H1 (cell line): ENCODE measurements at regions not wholly inside any gene's neighbourhood (a gene's known extent, or its start where the extent isn't known, plus 50 kb on each side); places are given as distances from the start of the nearest gene placed in this dataset.

Experiments
- CTCF ChIA-PET: fragments of 300-600 bp; sonication (Branson Sonifier 250); formaldehyde crosslinking; loops from one replicate; lab custom pipeline; 2021; ENCODE audit not compliant: partially characterized antibody; lab: Charles Lee
- POLR2A ChIA-PET: fragments of 300-600 bp; sonication (Branson Sonifier 250); formaldehyde crosslinking; loops from one replicate; lab custom pipeline; 2021; ENCODE audit warnings: inconsistent platforms; ENCODE audit not compliant: partially characterized antibody; lab: Charles Lee
- DNase-seq, 2 experiments: peaks; one replicate each; pipeline versions ENCODE4 v3.0.0 to v3.0.0-alpha.2; 2010 to 2022; ENCODE audit warnings: low spot score in 2 of 2, low read depth in 1 of 2, mixed read lengths in 1 of 2
- FAIRE-seq: peaks from 2 replicates; lab custom pipeline; 2011; peaks lifted over from hg19 to GRCh38; lab: Jason Lieb, UNC
- H2AFZ ChIP-seq: 2 replicates; pipeline ENCODE4 v1.8.1; 2012; ENCODE audit warnings: low read length, inconsistent platforms
- H2AK5ac ChIP-seq: 2 replicates; pipeline ENCODE4 v1.6.1; 2013; ENCODE audit warnings: low read depth, low read length
- H2BK120ac ChIP-seq: replicated peaks from 2 replicates; pipeline ENCODE3; 2013; ENCODE audit warnings: low read depth, low read length, inconsistent platforms
- H2BK12ac ChIP-seq: 2 replicates; pipeline ENCODE4 v1.6.1; 2013; ENCODE audit warnings: low read depth, low read length
- H2BK15ac ChIP-seq: 2 replicates; pipeline ENCODE4 v1.6.1; 2013; ENCODE audit warnings: low read length
- H2BK20ac ChIP-seq: 2 replicates; pipeline ENCODE4 v1.6.1; 2013; ENCODE audit warnings: low read length
- H2BK5ac ChIP-seq: 2 replicates; pipeline ENCODE4 v1.6.1; 2013; ENCODE audit warnings: low read depth, low read length
- H3K14ac ChIP-seq: 2 replicates; pipeline ENCODE4 v1.6.1; 2013; ENCODE audit warnings: inconsistent platforms; ENCODE audit not compliant: insufficient read length
- H3K18ac ChIP-seq: 2 replicates; pipeline ENCODE4 v1.6.1; 2013; ENCODE audit warnings: low read length; ENCODE audit errors: extremely low read depth
- H3K23ac ChIP-seq: 2 replicates; pipeline ENCODE4 v1.6.1; 2013; ENCODE audit warnings: inconsistent platforms; ENCODE audit not compliant: insufficient read length
- H3K23me2 ChIP-seq: 2 replicates; pipeline ENCODE4 v1.6.1; 2013; ENCODE audit warnings: low read depth, low read length
- H3K27ac ChIP-seq: 2 replicates; pipeline ENCODE4 v1.6.1; 2011; ENCODE audit warnings: low read depth, low read length, inconsistent platforms
- H3K27me3 ChIP-seq, 4 experiments: replicated peaks in 1 of 4; 1 replicate in 1 of 4; 2 replicates in 3 of 4; pipeline versions ENCODE4 v1.6.1 to v1.8.1; 2011 to 2013; ENCODE audit warnings: low read length in 3 of 4, mild to moderate bottlenecking in 3 of 4, inconsistent platforms in 2 of 4, mixed read lengths in 2 of 4, moderate library complexity in 1 of 4; ENCODE audit not compliant: control insufficient read depth in 3 of 4, insufficient read depth in 3 of 4; ENCODE audit errors: extremely low read depth in 1 of 4
- H3K36me3 ChIP-seq, 4 experiments: 2 replicates each; pipeline versions ENCODE4 v1.6.1 to v1.8.1; 2011 to 2013; ENCODE audit warnings: mild to moderate bottlenecking in 4 of 4, low read length in 3 of 4, moderate library complexity in 2 of 4, control low read depth in 1 of 4, inconsistent platforms in 1 of 4; ENCODE audit not compliant: insufficient read depth in 4 of 4, control insufficient read depth in 2 of 4
- H3K4ac ChIP-seq: replicated peaks from 2 replicates; pipeline ENCODE3; 2013; ENCODE audit warnings: low read length, low read depth, mixed read lengths, inconsistent platforms; ENCODE audit not compliant: insufficient read length
- H3K4me1 ChIP-seq, 4 experiments: replicated peaks in 1 of 4; 1 replicate in 1 of 4; 2 replicates in 3 of 4; pipeline versions ENCODE4 v1.6.1 to v1.8.1; 2011 to 2013; ENCODE audit warnings: low read length in 3 of 4, inconsistent platforms in 2 of 4, mixed read lengths in 1 of 4; ENCODE audit not compliant: insufficient read depth in 4 of 4, control insufficient read depth in 3 of 4
- H3K4me2 ChIP-seq, 2 experiments: 2 replicates each; pipeline versions ENCODE4 v1.6.1 to v1.8.1; 2011 to 2013; ENCODE audit warnings: low read depth in 2 of 2, low read length in 2 of 2, control low read depth in 1 of 2, inconsistent platforms in 1 of 2, mild to moderate bottlenecking in 1 of 2; ENCODE audit not compliant: insufficient read depth in 1 of 2
- H3K4me3 ChIP-seq, 4 experiments: fragments of 200-600, 300-600 bp in 1 of 4; sonication (generic), shearing (Covaris generic), sonication (Bioruptor Twin) in 1 of 4; 2 replicates each; pipeline versions ENCODE4 v1.5.1 to v1.8.1; 2011 to 2016; ENCODE audit warnings: low read length in 4 of 4, low read depth in 3 of 4, control low read depth in 2 of 4, inconsistent platforms in 2 of 4, mild to moderate bottlenecking in 2 of 4, mixed read lengths in 1 of 4, moderate library complexity in 1 of 4; ENCODE audit not compliant: insufficient read depth in 2 of 4; ENCODE audit errors: extremely low read depth in 1 of 4
- H3K56ac ChIP-seq: replicated peaks from 2 replicates; pipeline ENCODE3; 2013; ENCODE audit warnings: low read depth, mild to moderate bottlenecking, mixed read lengths, low read length, inconsistent platforms; ENCODE audit not compliant: insufficient read length
- H3K79me1 ChIP-seq: 2 replicates; pipeline ENCODE4 v1.6.1; 2013; ENCODE audit warnings: low read depth, low read length, control low read depth
- H3K79me2 ChIP-seq, 2 experiments: 2 replicates each; pipeline versions ENCODE4 v1.6.1 to v1.8.1; 2012 to 2013; ENCODE audit warnings: low read length in 2 of 2, mild to moderate bottlenecking in 2 of 2, inconsistent platforms in 1 of 2; ENCODE audit not compliant: insufficient read depth in 2 of 2, control insufficient read depth in 1 of 2
- H3K9ac ChIP-seq, 4 experiments: replicated peaks in 1 of 4; 1 replicate in 1 of 4; 2 replicates in 3 of 4; pipeline versions ENCODE4 v1.6.1 to v1.8.1; 2011 to 2013; ENCODE audit warnings: low read depth in 3 of 4, low read length in 3 of 4, control low read depth in 2 of 4, mild to moderate bottlenecking in 2 of 4, moderate library complexity in 2 of 4, inconsistent platforms in 1 of 4; ENCODE audit errors: extremely low read depth in 1 of 4
- H3K9me3 ChIP-seq, 2 experiments: 2 replicates each; pipeline versions ENCODE4 v1.6.1 to v1.8.1; 2012 to 2013; ENCODE audit warnings: mild to moderate bottlenecking in 2 of 2, moderate library complexity in 2 of 2, control low read depth in 1 of 2, inconsistent platforms in 1 of 2, low read depth in 1 of 2, low read length in 1 of 2, mixed read lengths in 1 of 2; ENCODE audit not compliant: insufficient read depth in 2 of 2
- H4K20me1 ChIP-seq, 2 experiments: replicated peaks in 1 of 2; 2 replicates each; pipeline versions ENCODE3 to v1.8.1; 2011 to 2013; ENCODE audit warnings: inconsistent platforms in 2 of 2, low read length in 2 of 2, mild to moderate bottlenecking in 1 of 2; ENCODE audit not compliant: insufficient read depth in 2 of 2, control insufficient read depth in 1 of 2
- H4K5ac ChIP-seq: 2 replicates; pipeline ENCODE4 v1.6.1; 2013; ENCODE audit warnings: low read length, low read depth, mixed read lengths, inconsistent platforms; ENCODE audit not compliant: insufficient read length
- H4K8ac ChIP-seq: 2 replicates; pipeline ENCODE4 v1.8.0; 2013; ENCODE audit warnings: mild to moderate bottlenecking, moderate library complexity, low read length, inconsistent platforms; ENCODE audit not compliant: insufficient read depth; ENCODE audit errors: extremely low read depth
- H4K91ac ChIP-seq: replicated peaks from 2 replicates; pipeline ENCODE3; 2013; ENCODE audit warnings: low read length, mixed read lengths, inconsistent platforms; ENCODE audit not compliant: insufficient read length
- JUND ChIP-seq: IDR thresholded peaks from 2 replicates; pipeline ENCODE4 v1.6.1; 2011; ENCODE audit warnings: mild to moderate bottlenecking, improper control_type of control experiment, low read length
- KDM1A ChIP-seq: fragments of 200-600, 300-600 bp; sonication (generic); IDR thresholded peaks from 2 replicates; pipeline ENCODE4 v1.7.1; 2016; ENCODE audit warnings: mild to moderate bottlenecking, low read length, borderline replicate concordance
- NRF1 ChIP-seq: IDR thresholded peaks from 2 replicates; pipeline ENCODE4 v1.6.1; 2011; ENCODE audit warnings: mild to moderate bottlenecking, low read depth, low read length, improper control_type of control experiment
- RAD21 ChIP-seq, 2 experiments: IDR thresholded peaks in 1 of 2; conservative IDR thresholded peaks in 1 of 2; 2 replicates each; pipeline ENCODE4 v1.6.1; 2011; ENCODE audit warnings: low read depth in 2 of 2, low read length in 2 of 2, improper control_type of control experiment in 1 of 2, inconsistent platforms in 1 of 2, mild to moderate bottlenecking in 1 of 2, moderate library complexity in 1 of 2
- SRF ChIP-seq: IDR thresholded peaks from 2 replicates; pipeline ENCODE4 v1.6.1; 2011; ENCODE audit warnings: mild to moderate bottlenecking, low read depth, low read length, moderate library complexity

DNA sequence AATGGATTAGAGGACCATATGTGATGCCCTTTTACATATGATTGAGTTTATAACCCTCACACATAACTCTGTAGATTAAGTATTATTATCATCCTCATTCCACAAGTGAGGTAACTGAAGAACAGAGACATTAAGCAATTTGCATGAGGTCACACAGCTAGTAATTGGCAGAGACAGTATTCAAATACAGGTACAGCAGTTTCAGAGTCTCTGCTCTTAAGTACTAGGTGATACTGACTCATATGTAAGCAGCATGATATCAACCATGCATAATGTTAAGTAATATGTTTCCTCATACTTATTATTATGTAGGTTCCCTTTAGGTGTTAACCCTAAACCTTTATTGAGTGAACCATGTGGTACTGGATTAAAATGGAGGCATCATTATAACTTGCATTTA is 1562.4 kb upstream of the RAG2 start:
- no peak overlapping the region for H4K5ac ChIP-seq

More for the DNA sequence above, 1562.4 kb upstream of the RAG2 start:
- H3K79me2 ChIP-seq, result no peaks in the 10 kb centered on the region
- H3K79me1 ChIP-seq, result no peaks in the 10 kb centered on the region
- H3K4me1 ChIP-seq, result no peaks in the 10 kb centered on the region
- no peak overlapping the region for H3K27ac ChIP-seq
- H3K23ac ChIP-seq, result no peak overlapping the region
- H3K27me3 ChIP-seq, result no peaks in the 10 kb centered on the region
- H2BK5ac ChIP-seq, result no peak overlapping the region
- no peak overlapping the region for H2BK120ac ChIP-seq
- FAIRE-seq (no peak), DNase-seq (no peak)
- H3K4me3 ChIP-seq, result no peak overlapping the region
- H2BK20ac ChIP-seq, result no peak overlapping the region
- no peak overlapping the region for H2AFZ ChIP-seq
- H3K4ac ChIP-seq, result no peak overlapping the region
- no peak overlapping the region for H3K9ac ChIP-seq
- no peak overlapping the region for H3K18ac ChIP-seq
- no peak overlapping the region for H2AK5ac ChIP-seq
- TF ChIP-seq KDM1A (no peak), JUND (no peak), SRF (no peak), RAD21 (IDR thresholded peaks at IDR 0.05 in 1 of 2, conservative IDR thresholded peaks at IDR 0.05 in 1 of 2; ENCODE audit: low read depth in 2 of 2, low read length in 2 of 2) (no peak), NRF1 (no peak)
- H3K36me3 ChIP-seq, result no peaks in the 10 kb centered on the region
- no peak overlapping the region for H4K91ac ChIP-seq
- no peaks in the 10 kb centered on the region for H3K23me2 ChIP-seq
- H3K9me3 ChIP-seq, result no peaks in the 10 kb centered on the region
- no peak overlapping the region for H2BK15ac ChIP-seq
- H2BK12ac ChIP-seq, result no peak overlapping the region
- no peaks in the 10 kb centered on the region for H4K20me1 ChIP-seq
- H3K56ac ChIP-seq, result no peak overlapping the region
- CTCF ChIA-PET, result interaction anchor here (0.6 kb wide), 1 partner anchor 230 kb away, joined by 3 read pairs; no protein-coding TSS in a partner anchor
- POLR2A ChIA-PET, result no interaction called here
- no peak overlapping the region for H4K8ac ChIP-seq
- H3K4me2 ChIP-seq, result no peak overlapping the region
- no peak overlapping the region for H3K14ac ChIP-seq
